Testis (tissue), 2 donors: ENCODE measurements at regions not wholly inside any gene's neighbourhood (a gene's known extent, or its start where the extent isn't known, plus 50 kb on each side); places are given as distances from the start of the nearest gene placed in this dataset.

Source experiments
- DNase-seq: peaks from one replicate; pipeline ENCODE4 v3.0.0-alpha.2; 2019
- H3K27ac ChIP-seq, 2 donors: fragments of 200-600 bp; sonication (generic); one replicate each; pipeline ENCODE4 v1.5.1; 2019
- H3K27me3 ChIP-seq: fragments of 200-600 bp; sonication (generic); one replicate; pipeline ENCODE4 v1.5.1; 2019
- H3K36me3 ChIP-seq: fragments of 200-600 bp; sonication (generic); one replicate; pipeline ENCODE4 v1.5.1; 2017; ENCODE audit warnings: low read depth; ENCODE audit errors: missing control alignments
- H3K4me1 ChIP-seq: fragments of 200-600 bp; sonication (generic); one replicate; pipeline ENCODE4 v1.5.1; 2019
- H3K4me3 ChIP-seq, 2 donors: fragments of 200-600 bp; sonication (generic); one replicate each; pipeline ENCODE4 v1.5.1; 2017 to 2019
- H3K9me3 ChIP-seq: fragments of 200-600 bp; sonication (generic); one replicate; pipeline ENCODE4 v1.5.1; 2017
- CTCF ChIP-seq, 3 experiments: fragments of 450-650 bp in 2 of 3; fragments of 200-600 bp in 1 of 3; sonication (generic) in 1 of 3; IDR thresholded peaks; one replicate each; pipeline ENCODE4 v1.5.1; 2016 to 2019; ENCODE audit warnings: antibody characterized with exemption in 3 of 3, mild to moderate bottlenecking in 2 of 3, moderate library complexity in 1 of 3
- POLR2A ChIP-seq: fragments of 450-650 bp; IDR thresholded peaks from one replicate; pipeline ENCODE4 v1.6.1; 2017; ENCODE audit warnings: antibody characterized with exemption, mild to moderate bottlenecking, moderate library complexity
- WGBS, 2 donors: methylation state at CpG; one replicate each; pipeline ENCODE4 v1.1.5; 2018; 5-methylcytosine and 5-hydroxymethylcytosine counted together
- intact Hi-C: fragments of 100-400 bp; cut with DNase I; formaldehyde crosslinking; loops from one replicate; pipeline ENCODE4 v1.15.1; 2023; ENCODE audit warnings: low total_unique reads

- no peaks in the 10 kb centered on the region for H3K9me3 ChIP-seq
- DNase-seq = no peak
- no peak for TF ChIP-seq POLR2A
- TF ChIP-seq CTCF (IDR thresholded peaks at IDR 0.05) = no peak
- intact Hi-C loops = no loop called here
- no peaks in the 10 kb centered on the region for H3K27me3 ChIP-seq
- no peak overlapping the region for H3K27ac ChIP-seq
- H3K4me1 ChIP-seq = no peaks in the 10 kb centered on the region
- H3K36me3 ChIP-seq = no peaks in the 10 kb centered on the region
- no peak overlapping the region for H3K4me3 ChIP-seq
- WGBS, 2 donors = 87 to 91% methylated on average over 7 of the region's 7 CpGs
Measured at GRCh38 chr5:3281366-3281765, 314.3 kb upstream of the IRX1 start.

- 56 to 67% methylated on average over 1 of the region's 1 CpG for WGBS, 2 donors
- H3K27ac ChIP-seq = no peak overlapping the region
- H3K27me3 ChIP-seq = no peaks in the 10 kb centered on the region
- DNase-seq = no peak
- TF ChIP-seq CTCF (IDR thresholded peaks at IDR 0.05) (no peak), POLR2A (no peak)
- H3K36me3 ChIP-seq = no peaks in the 10 kb centered on the region
- intact Hi-C loops = no loop called here
- no peaks in the 10 kb centered on the region for H3K4me1 ChIP-seq
- H3K4me3 ChIP-seq = no peak overlapping the region
- no peaks in the 10 kb centered on the region for H3K9me3 ChIP-seq
Measured at GRCh38 chr5:3278643-3279042, 317.0 kb upstream of the IRX1 start.

GRCh38 chr5:3277590-3278196 is 317.9 kb upstream of the IRX1 start:
- 25 to 63% methylated on average over 6 of the region's 6 CpGs for WGBS, 2 donors
- intact Hi-C loops = no loop called here
- H3K4me1 ChIP-seq = no peaks in the 10 kb centered on the region
- TF ChIP-seq POLR2A (no peak), CTCF (IDR thresholded peaks at IDR 0.05) (no peak)
- H3K36me3 ChIP-seq = no peaks in the 10 kb centered on the region
- no peaks in the 10 kb centered on the region for H3K9me3 ChIP-seq
- DNase-seq = no peak
- no peaks in the 10 kb centered on the region for H3K27me3 ChIP-seq
- H3K4me3 ChIP-seq = no peak overlapping the region
- no peak overlapping the region for H3K27ac ChIP-seq

- Histone ChIP-seq H3K4me3 (no peak overlapping the region), H3K27ac (no peak overlapping the region), H3K27me3 (no peaks in the 10 kb centered on the region), H3K4me1 (no peaks in the 10 kb centered on the region), H3K36me3 (no peaks in the 10 kb centered on the region), H3K9me3 (no peaks in the 10 kb centered on the region)
- TF ChIP-seq POLR2A = no peak
- no peak for TF ChIP-seq CTCF (IDR thresholded peaks at IDR 0.05)
- peak; percentile 49 for DNase-seq
- 37 to 57% methylated on average over 7 of the region's 7 CpGs for WGBS, 2 donors
- intact Hi-C loops = no loop called here
Measured at GRCh38 chr5:3276896-3277295, 318.7 kb upstream of the IRX1 start.
